H1 (cell line): ENCODE measurements at regions not wholly inside any gene's neighbourhood (a gene's known extent, or its start where the extent isn't known, plus 50 kb on each side); places are given as distances from the start of the nearest gene placed in this dataset.

Source experiments
- CTCF ChIA-PET: fragments of 300-600 bp; sonication (Branson Sonifier 250); formaldehyde crosslinking; loops from one replicate; lab custom pipeline; 2021; ENCODE audit not compliant: partially characterized antibody; lab: Charles Lee
- POLR2A ChIA-PET: fragments of 300-600 bp; sonication (Branson Sonifier 250); formaldehyde crosslinking; loops from one replicate; lab custom pipeline; 2021; ENCODE audit warnings: inconsistent platforms; ENCODE audit not compliant: partially characterized antibody; lab: Charles Lee
- DNase-seq, 2 experiments: peaks; one replicate each; pipeline versions ENCODE4 v3.0.0 to v3.0.0-alpha.2; 2010 to 2022; ENCODE audit warnings: low spot score in 2 of 2, low read depth in 1 of 2, mixed read lengths in 1 of 2
- FAIRE-seq: peaks from 2 replicates; lab custom pipeline; 2011; peaks lifted over from hg19 to GRCh38; lab: Jason Lieb, UNC
- H2AFZ ChIP-seq: 2 replicates; pipeline ENCODE4 v1.8.1; 2012; ENCODE audit warnings: low read length, inconsistent platforms
- H2AK5ac ChIP-seq: 2 replicates; pipeline ENCODE4 v1.6.1; 2013; ENCODE audit warnings: low read depth, low read length
- H2BK120ac ChIP-seq: replicated peaks from 2 replicates; pipeline ENCODE3; 2013; ENCODE audit warnings: low read depth, low read length, inconsistent platforms
- H2BK12ac ChIP-seq: 2 replicates; pipeline ENCODE4 v1.6.1; 2013; ENCODE audit warnings: low read depth, low read length
- H2BK15ac ChIP-seq: 2 replicates; pipeline ENCODE4 v1.6.1; 2013; ENCODE audit warnings: low read length
- H2BK20ac ChIP-seq: 2 replicates; pipeline ENCODE4 v1.6.1; 2013; ENCODE audit warnings: low read length
- H2BK5ac ChIP-seq: 2 replicates; pipeline ENCODE4 v1.6.1; 2013; ENCODE audit warnings: low read depth, low read length
- H3K14ac ChIP-seq: 2 replicates; pipeline ENCODE4 v1.6.1; 2013; ENCODE audit warnings: inconsistent platforms; ENCODE audit not compliant: insufficient read length
- H3K18ac ChIP-seq: 2 replicates; pipeline ENCODE4 v1.6.1; 2013; ENCODE audit warnings: low read length; ENCODE audit errors: extremely low read depth
- H3K23ac ChIP-seq: 2 replicates; pipeline ENCODE4 v1.6.1; 2013; ENCODE audit warnings: inconsistent platforms; ENCODE audit not compliant: insufficient read length
- H3K23me2 ChIP-seq: 2 replicates; pipeline ENCODE4 v1.6.1; 2013; ENCODE audit warnings: low read depth, low read length
- H3K27ac ChIP-seq: 2 replicates; pipeline ENCODE4 v1.6.1; 2011; ENCODE audit warnings: low read depth, low read length, inconsistent platforms
- H3K27me3 ChIP-seq, 4 experiments: replicated peaks in 1 of 4; 1 replicate in 1 of 4; 2 replicates in 3 of 4; pipeline versions ENCODE4 v1.6.1 to v1.8.1; 2011 to 2013; ENCODE audit warnings: low read length in 3 of 4, mild to moderate bottlenecking in 3 of 4, inconsistent platforms in 2 of 4, mixed read lengths in 2 of 4, moderate library complexity in 1 of 4; ENCODE audit not compliant: control insufficient read depth in 3 of 4, insufficient read depth in 3 of 4; ENCODE audit errors: extremely low read depth in 1 of 4
- H3K36me3 ChIP-seq, 4 experiments: 2 replicates each; pipeline versions ENCODE4 v1.6.1 to v1.8.1; 2011 to 2013; ENCODE audit warnings: mild to moderate bottlenecking in 4 of 4, low read length in 3 of 4, moderate library complexity in 2 of 4, control low read depth in 1 of 4, inconsistent platforms in 1 of 4; ENCODE audit not compliant: insufficient read depth in 4 of 4, control insufficient read depth in 2 of 4
- H3K4ac ChIP-seq: replicated peaks from 2 replicates; pipeline ENCODE3; 2013; ENCODE audit warnings: low read length, low read depth, mixed read lengths, inconsistent platforms; ENCODE audit not compliant: insufficient read length
- H3K4me1 ChIP-seq, 4 experiments: replicated peaks in 1 of 4; 1 replicate in 1 of 4; 2 replicates in 3 of 4; pipeline versions ENCODE4 v1.6.1 to v1.8.1; 2011 to 2013; ENCODE audit warnings: low read length in 3 of 4, inconsistent platforms in 2 of 4, mixed read lengths in 1 of 4; ENCODE audit not compliant: insufficient read depth in 4 of 4, control insufficient read depth in 3 of 4
- H3K4me2 ChIP-seq, 2 experiments: 2 replicates each; pipeline versions ENCODE4 v1.6.1 to v1.8.1; 2011 to 2013; ENCODE audit warnings: low read depth in 2 of 2, low read length in 2 of 2, control low read depth in 1 of 2, inconsistent platforms in 1 of 2, mild to moderate bottlenecking in 1 of 2; ENCODE audit not compliant: insufficient read depth in 1 of 2
- H3K4me3 ChIP-seq, 4 experiments: fragments of 200-600, 300-600 bp in 1 of 4; sonication (generic), shearing (Covaris generic), sonication (Bioruptor Twin) in 1 of 4; 2 replicates each; pipeline versions ENCODE4 v1.5.1 to v1.8.1; 2011 to 2016; ENCODE audit warnings: low read length in 4 of 4, low read depth in 3 of 4, control low read depth in 2 of 4, inconsistent platforms in 2 of 4, mild to moderate bottlenecking in 2 of 4, mixed read lengths in 1 of 4, moderate library complexity in 1 of 4; ENCODE audit not compliant: insufficient read depth in 2 of 4; ENCODE audit errors: extremely low read depth in 1 of 4
- H3K56ac ChIP-seq: replicated peaks from 2 replicates; pipeline ENCODE3; 2013; ENCODE audit warnings: low read depth, mild to moderate bottlenecking, mixed read lengths, low read length, inconsistent platforms; ENCODE audit not compliant: insufficient read length
- H3K79me1 ChIP-seq: 2 replicates; pipeline ENCODE4 v1.6.1; 2013; ENCODE audit warnings: low read depth, low read length, control low read depth
- H3K79me2 ChIP-seq, 2 experiments: 2 replicates each; pipeline versions ENCODE4 v1.6.1 to v1.8.1; 2012 to 2013; ENCODE audit warnings: low read length in 2 of 2, mild to moderate bottlenecking in 2 of 2, inconsistent platforms in 1 of 2; ENCODE audit not compliant: insufficient read depth in 2 of 2, control insufficient read depth in 1 of 2
- H3K9ac ChIP-seq, 4 experiments: replicated peaks in 1 of 4; 1 replicate in 1 of 4; 2 replicates in 3 of 4; pipeline versions ENCODE4 v1.6.1 to v1.8.1; 2011 to 2013; ENCODE audit warnings: low read depth in 3 of 4, low read length in 3 of 4, control low read depth in 2 of 4, mild to moderate bottlenecking in 2 of 4, moderate library complexity in 2 of 4, inconsistent platforms in 1 of 4; ENCODE audit errors: extremely low read depth in 1 of 4
- H3K9me3 ChIP-seq, 2 experiments: 2 replicates each; pipeline versions ENCODE4 v1.6.1 to v1.8.1; 2012 to 2013; ENCODE audit warnings: mild to moderate bottlenecking in 2 of 2, moderate library complexity in 2 of 2, control low read depth in 1 of 2, inconsistent platforms in 1 of 2, low read depth in 1 of 2, low read length in 1 of 2, mixed read lengths in 1 of 2; ENCODE audit not compliant: insufficient read depth in 2 of 2
- H4K20me1 ChIP-seq, 2 experiments: replicated peaks in 1 of 2; 2 replicates each; pipeline versions ENCODE3 to v1.8.1; 2011 to 2013; ENCODE audit warnings: inconsistent platforms in 2 of 2, low read length in 2 of 2, mild to moderate bottlenecking in 1 of 2; ENCODE audit not compliant: insufficient read depth in 2 of 2, control insufficient read depth in 1 of 2
- H4K5ac ChIP-seq: 2 replicates; pipeline ENCODE4 v1.6.1; 2013; ENCODE audit warnings: low read length, low read depth, mixed read lengths, inconsistent platforms; ENCODE audit not compliant: insufficient read length
- H4K8ac ChIP-seq: 2 replicates; pipeline ENCODE4 v1.8.0; 2013; ENCODE audit warnings: mild to moderate bottlenecking, moderate library complexity, low read length, inconsistent platforms; ENCODE audit not compliant: insufficient read depth; ENCODE audit errors: extremely low read depth
- H4K91ac ChIP-seq: replicated peaks from 2 replicates; pipeline ENCODE3; 2013; ENCODE audit warnings: low read length, mixed read lengths, inconsistent platforms; ENCODE audit not compliant: insufficient read length
- ASH2L ChIP-seq: fragments of 200-600, 300-600 bp; sonication (generic); IDR thresholded peaks from one replicate; pipeline ENCODE4 v1.7.1; 2017; ENCODE audit warnings: low read length
- BACH1 ChIP-seq: IDR thresholded peaks from 2 replicates; pipeline ENCODE4 v1.6.1; 2012; ENCODE audit warnings: low read length, improper control_type of control experiment
- E2F6 ChIP-seq: IDR thresholded peaks from 2 replicates; pipeline ENCODE4 v1.6.1; 2012; ENCODE audit warnings: inconsistent platforms
- HDAC6 ChIP-seq: IDR thresholded peaks from one replicate; pipeline ENCODE4 v1.7.1; 2012; ENCODE audit warnings: low read depth, mild to moderate bottlenecking, inconsistent platforms, low read length, moderate library complexity
- KDM4A ChIP-seq: IDR thresholded peaks from one replicate; pipeline ENCODE4 v1.7.1; 2012; ENCODE audit warnings: low read depth, mild to moderate bottlenecking, moderate library complexity, low read length, inconsistent platforms; ENCODE audit not compliant: severe bottlenecking
- POLR2AphosphoS5 ChIP-seq: IDR thresholded peaks from 2 replicates; pipeline ENCODE4 v1.6.1; 2011; ENCODE audit warnings: low read depth, low read length
- RXRA ChIP-seq: IDR thresholded peaks from 2 replicates; pipeline ENCODE4 v1.6.1; 2011; ENCODE audit warnings: low read depth, mild to moderate bottlenecking, low read length, moderate library complexity; ENCODE audit not compliant: insufficient read depth
- SAP30 ChIP-seq: fragments of 300-600 bp; sonication (generic); IDR thresholded peaks from 2 replicates; pipeline ENCODE4 v1.7.1; 2012; ENCODE audit warnings: low read length, moderate library complexity, mild to moderate bottlenecking, inconsistent platforms; ENCODE audit not compliant: insufficient read depth, insufficient replicate concordance
- SIN3A ChIP-seq, 2 experiments: IDR thresholded peaks in 1 of 2; conservative IDR thresholded peaks in 1 of 2; 2 replicates each; pipeline ENCODE4 v1.6.1; 2011 to 2012; ENCODE audit warnings: low read length in 2 of 2, improper control_type of control experiment in 1 of 2, low read depth in 1 of 2, mild to moderate bottlenecking in 1 of 2
- SIX5 ChIP-seq: IDR thresholded peaks from 2 replicates; pipeline ENCODE4 v1.6.1; 2011; ENCODE audit warnings: mild to moderate bottlenecking, low read depth, low read length
- SP1 ChIP-seq: IDR thresholded peaks from 2 replicates; pipeline ENCODE4 v1.6.1; 2011; ENCODE audit warnings: low read depth, low read length
- WGBS, 2 experiments: shearing (Covaris generic) in 1 of 2; methylation state at CpG; one replicate each; pipeline versions ENCODE4 v1.1.6 to v1.1.7; 2013 to 2015; ENCODE audit warnings: low lambda C conversion rate in 2 of 2, mixed read lengths in 2 of 2, inconsistent platforms in 1 of 2, low coverage in 1 of 2, missing lambda C conversion rate in 1 of 2; ENCODE audit not compliant: insufficient replicate concordance in 2 of 2, insufficient coverage in 1 of 2, insufficient read length in 1 of 2; ENCODE audit errors: extremely low coverage in 1 of 2, missing lambda C conversion rate in 1 of 2; 5-methylcytosine and 5-hydroxymethylcytosine counted together
- TF ChIP-seq, protein P1 (sequence below), 3 experiments: IDR thresholded peaks; 1 replicate in 2 of 3; 2 replicates in 1 of 3; pipeline versions ENCODE4 v1.5.1 to v1.6.1; 2011; ENCODE audit warnings: low read length in 3 of 3, mild to moderate bottlenecking in 3 of 3, inconsistent platforms in 2 of 3, low read depth in 1 of 3, moderate library complexity in 1 of 3; ENCODE audit not compliant: insufficient read depth in 1 of 3; ENCODE audit errors: control extremely low read depth in 1 of 3

- no peak overlapping the region for H3K23ac ChIP-seq
- H4K8ac ChIP-seq = no peak overlapping the region
- no peak overlapping the region for H3K56ac ChIP-seq
- CTCF ChIA-PET = no interaction called here
- no peak overlapping the region for H3K9ac ChIP-seq
- no peak overlapping the region for H2BK12ac ChIP-seq
- no peaks in the 10 kb centered on the region for H3K9me3 ChIP-seq
- no peak overlapping the region for H2BK15ac ChIP-seq
- H3K23me2 ChIP-seq = no peaks in the 10 kb centered on the region; the same call in 1 of the 2 replicates
- H2BK20ac ChIP-seq = no peak overlapping the region
- H3K4me3 ChIP-seq = no peak overlapping the region
- no peaks in the 10 kb centered on the region for H3K36me3 ChIP-seq
- H2AK5ac ChIP-seq = no peak overlapping the region
- H3K14ac ChIP-seq = no peak overlapping the region
- no peak for FAIRE-seq
- POLR2A ChIA-PET = no interaction called here
- H4K20me1 ChIP-seq = no peaks in the 10 kb centered on the region
- no peaks in the 10 kb centered on the region for H3K4me1 ChIP-seq
- H3K27me3 ChIP-seq = no peaks in the 10 kb centered on the region
- H3K4ac ChIP-seq = no peak overlapping the region
- no peak overlapping the region for H2AFZ ChIP-seq
- H3K79me2 ChIP-seq = no peaks in the 10 kb centered on the region
- no peak overlapping the region for H3K4me2 ChIP-seq
- H2BK5ac ChIP-seq = no peak overlapping the region
- H3K27ac ChIP-seq = no peak overlapping the region
- no peak overlapping the region for H2BK120ac ChIP-seq
- no peak overlapping the region for H3K18ac ChIP-seq
- no peak overlapping the region for H4K91ac ChIP-seq
- no peak overlapping the region for H4K5ac ChIP-seq
- no peak for DNase-seq
- no peaks in the 10 kb centered on the region for H3K79me1 ChIP-seq
- WGBS, 2 experiments = 96% methylated on average over 2 of the region's 2 CpGs; no CpG with 5 or more reads in 1 of the 2 experiments
- TF ChIP-seq HDAC6 = no peak
- TF ChIP-seq RXRA = no peak
- TF ChIP-seq ASH2L = no peak
- TF ChIP-seq POLR2AphosphoS5 = no peak
- TF ChIP-seq SIN3A (conservative IDR thresholded peaks at IDR 0.05 in 1 of 2, IDR thresholded peaks at IDR 0.05 in 1 of 2; ENCODE audit: low read depth in 1 of 2, low read length in 2 of 2) = no peak
- no peak for TF ChIP-seq KDM4A
- no peak for TF ChIP-seq BACH1
- no peak for TF ChIP-seq SP1
- no peak for TF ChIP-seq E2F6
- TF ChIP-seq, protein P1, sequence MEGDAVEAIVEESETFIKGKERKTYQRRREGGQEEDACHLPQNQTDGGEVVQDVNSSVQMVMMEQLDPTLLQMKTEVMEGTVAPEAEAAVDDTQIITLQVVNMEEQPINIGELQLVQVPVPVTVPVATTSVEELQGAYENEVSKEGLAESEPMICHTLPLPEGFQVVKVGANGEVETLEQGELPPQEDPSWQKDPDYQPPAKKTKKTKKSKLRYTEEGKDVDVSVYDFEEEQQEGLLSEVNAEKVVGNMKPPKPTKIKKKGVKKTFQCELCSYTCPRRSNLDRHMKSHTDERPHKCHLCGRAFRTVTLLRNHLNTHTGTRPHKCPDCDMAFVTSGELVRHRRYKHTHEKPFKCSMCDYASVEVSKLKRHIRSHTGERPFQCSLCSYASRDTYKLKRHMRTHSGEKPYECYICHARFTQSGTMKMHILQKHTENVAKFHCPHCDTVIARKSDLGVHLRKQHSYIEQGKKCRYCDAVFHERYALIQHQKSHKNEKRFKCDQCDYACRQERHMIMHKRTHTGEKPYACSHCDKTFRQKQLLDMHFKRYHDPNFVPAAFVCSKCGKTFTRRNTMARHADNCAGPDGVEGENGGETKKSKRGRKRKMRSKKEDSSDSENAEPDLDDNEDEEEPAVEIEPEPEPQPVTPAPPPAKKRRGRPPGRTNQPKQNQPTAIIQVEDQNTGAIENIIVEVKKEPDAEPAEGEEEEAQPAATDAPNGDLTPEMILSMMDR (IDR thresholded peaks at IDR 0.05; ENCODE audit: control extremely low read depth in 1 of 3, insufficient read depth in 1 of 3, low read depth in 1 of 3, low read length in 3 of 3) = no peak
- TF ChIP-seq SAP30 = no peak
- no peak for TF ChIP-seq SIX5
These were observed 56.9 kb upstream of the INTU start for GRCh38 chr4:127575888-127576287.
